ENCODE measurements at regions not wholly inside any gene's neighbourhood (a gene's known extent, or its start where the extent isn't known, plus 50 kb on each side); places are given as distances from the start of the nearest gene placed in this dataset.
A peak's percentile ranks its signal among the peaks of the same experiment; 100 is the strongest.
"Not testable (repeated sequence)": the region's sequence is repeated elsewhere in the genome, so short reads cannot be mapped to it uniquely, and the experiment has no call there.

DNA sequence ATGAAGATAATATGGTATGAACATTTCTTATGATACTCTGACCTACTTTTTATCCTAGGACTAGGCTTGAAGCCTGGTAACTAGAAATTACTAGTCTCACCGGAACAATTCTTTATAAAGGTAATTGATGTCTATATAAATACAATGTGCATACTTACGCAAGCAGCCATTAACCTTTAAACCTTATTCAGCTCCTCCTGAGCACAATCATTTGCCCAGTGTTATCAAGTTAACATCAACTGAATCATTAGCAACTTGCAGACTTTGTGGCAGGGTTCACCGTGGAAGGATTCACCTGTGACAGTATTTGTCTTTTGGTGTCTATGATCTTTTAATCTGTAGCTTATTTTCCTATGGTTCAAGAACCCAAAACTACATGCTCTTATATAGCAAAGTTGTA, 508.6 kb upstream of the KLHL1 start:
- no peak for DNase-seq

DNA sequence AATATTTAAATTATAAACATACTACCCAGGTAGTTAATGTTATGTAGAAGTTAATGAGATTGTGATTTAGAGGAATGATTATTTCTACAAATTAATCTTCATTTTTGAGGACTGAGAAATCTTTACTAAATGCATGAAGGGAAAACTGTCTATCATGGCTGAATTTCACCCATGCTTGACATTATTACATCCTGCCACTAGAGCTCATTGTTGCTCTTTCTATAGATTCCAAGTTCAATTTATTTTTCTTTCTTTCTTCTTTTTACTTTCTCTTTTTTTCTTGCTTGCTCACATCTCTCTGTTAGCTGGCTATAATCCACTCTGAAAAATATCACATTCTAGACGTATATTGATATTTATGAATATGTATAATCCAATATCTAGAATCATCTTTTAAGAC, 505.0 kb upstream of the KLHL1 start:
- DNase-seq = no peak

DNA sequence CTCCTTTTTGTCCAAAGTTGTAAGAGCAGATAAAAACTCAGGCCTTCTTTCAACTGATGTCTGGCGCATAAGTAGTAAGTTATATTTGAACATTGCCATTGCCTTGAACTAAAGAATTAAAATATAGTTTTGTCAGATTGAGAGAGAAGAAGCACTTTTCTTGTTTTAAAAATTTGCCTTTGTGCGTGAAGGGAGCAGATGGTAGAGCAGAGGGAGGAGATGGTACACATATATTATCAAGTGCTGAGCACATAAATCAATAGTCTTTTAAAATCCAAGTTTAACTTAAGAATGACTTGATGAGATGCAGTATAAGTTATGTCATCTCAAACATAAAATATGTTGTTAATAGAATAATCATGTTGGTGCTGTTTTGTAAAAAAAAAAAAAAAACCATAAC, 504.6 kb upstream of the KLHL1 start:
- no peak for DNase-seq

DNA sequence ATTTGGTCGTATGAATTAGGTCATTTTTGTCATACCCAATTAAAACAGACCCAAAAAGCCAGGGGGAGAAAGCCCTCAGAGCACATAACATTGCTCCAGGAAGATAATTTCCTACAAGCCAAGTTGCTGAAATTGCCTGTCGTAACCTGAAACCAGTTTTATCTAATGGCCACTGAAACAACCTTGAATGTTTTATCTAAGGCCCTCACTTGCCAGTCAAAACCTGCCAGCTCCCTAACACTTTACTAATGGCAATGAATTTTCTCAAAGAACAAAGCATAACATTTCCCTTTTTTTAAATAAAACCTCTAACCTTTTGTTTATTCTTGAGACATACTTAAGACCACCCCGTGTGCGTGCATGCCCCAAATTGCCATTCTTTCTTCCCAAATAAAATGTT, 496.2 kb upstream of the KLHL1 start:
- no peak for DNase-seq

DNA sequence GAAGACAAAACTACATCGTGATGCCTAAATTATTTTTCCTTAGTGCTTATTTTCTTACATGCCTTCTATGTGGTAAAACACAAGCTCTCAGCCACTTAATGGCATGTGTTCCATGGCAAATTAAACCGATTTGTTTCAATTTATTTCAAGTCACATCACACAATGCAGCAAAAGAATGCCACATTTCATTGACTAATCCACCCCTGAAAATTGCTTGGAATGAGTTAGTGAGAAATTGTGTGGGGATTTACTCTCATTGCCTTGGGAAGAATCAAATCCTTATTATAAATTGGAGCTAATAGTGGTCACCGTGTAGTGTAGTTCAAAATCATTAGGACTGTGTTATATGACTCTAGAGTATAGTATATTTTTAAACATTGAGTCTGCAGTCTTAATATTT, 485.5 kb upstream of the KLHL1 start:
- no peak for DNase-seq

DNA sequence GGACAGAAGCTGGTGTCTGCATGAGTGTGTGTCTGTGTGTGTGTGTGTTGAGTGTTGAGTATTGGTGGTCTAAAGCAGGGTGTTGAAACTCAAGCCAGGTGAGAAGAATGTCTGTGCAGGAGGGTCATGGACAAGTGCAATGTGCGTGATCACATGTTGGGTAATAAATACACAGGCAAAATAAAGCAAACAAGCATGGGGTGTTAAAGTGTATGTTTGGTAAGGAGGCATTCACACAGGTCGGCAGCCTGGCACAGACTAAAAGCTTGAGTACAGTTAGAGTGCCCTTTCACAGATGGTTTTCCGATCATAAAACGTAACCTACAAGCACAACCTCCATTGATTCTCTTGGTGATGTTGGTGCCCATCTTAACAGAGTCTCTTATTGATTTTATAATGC, 476.9 kb upstream of the KLHL1 start:
- no peak for DNase-seq

DNA sequence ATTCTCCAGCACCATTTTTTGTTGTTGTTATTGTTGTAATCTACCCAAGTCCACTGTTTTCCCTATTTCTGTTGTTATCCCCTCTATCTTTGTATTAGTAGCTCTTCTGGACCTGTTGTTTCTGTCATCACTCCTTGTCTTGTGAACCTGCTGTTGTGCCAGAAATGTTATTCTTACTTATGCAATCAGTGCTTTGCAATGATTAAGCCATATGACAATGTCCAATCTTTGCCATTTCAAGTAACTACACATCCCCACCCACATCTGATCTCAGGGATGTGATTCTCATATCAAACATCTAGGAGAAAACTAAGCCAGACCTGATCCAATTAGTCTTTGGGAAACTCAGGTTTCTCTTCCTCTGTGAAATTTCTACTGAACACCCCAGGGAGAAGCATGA, 472.6 kb upstream of the KLHL1 start:
- DNase-seq = no peak

DNA sequence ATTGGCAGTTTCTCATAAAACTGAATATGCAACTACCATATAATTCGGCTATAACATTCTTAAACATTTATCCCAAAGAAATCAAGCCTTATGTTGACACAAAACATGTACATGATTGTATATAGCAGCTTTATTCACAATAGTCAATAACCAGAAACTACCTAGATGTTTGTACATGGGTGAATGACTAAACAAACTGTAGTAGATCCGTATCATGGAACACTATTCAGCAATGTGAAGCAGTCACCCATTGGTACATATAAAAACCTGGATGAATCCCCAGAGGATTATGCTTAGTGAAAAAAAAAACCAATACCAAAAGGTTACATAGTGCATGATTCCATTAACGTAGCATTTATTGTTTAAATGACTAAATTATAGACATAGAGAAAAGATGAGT, 471.7 kb upstream of the KLHL1 start:
- no peak for DNase-seq

DNA sequence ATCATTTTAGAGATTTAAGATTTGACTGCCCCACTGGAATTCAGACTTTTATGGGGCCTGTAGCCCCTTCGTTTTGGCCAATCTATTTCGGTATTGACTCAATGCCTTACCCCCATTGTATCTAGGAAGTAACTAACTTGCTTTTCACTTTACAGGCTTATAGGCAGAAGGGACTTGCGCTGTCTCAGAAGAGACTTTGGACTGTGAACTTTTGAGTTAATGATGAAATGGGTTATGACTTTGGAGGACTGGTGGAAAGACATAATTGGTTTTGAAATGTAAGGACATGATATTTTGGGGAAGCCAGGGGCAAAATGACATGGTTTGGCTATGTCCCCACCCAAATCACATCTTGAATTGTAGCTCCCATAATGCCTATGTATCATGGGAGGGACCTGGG, 463.0 kb upstream of the KLHL1 start:
- no peak for DNase-seq

DNA sequence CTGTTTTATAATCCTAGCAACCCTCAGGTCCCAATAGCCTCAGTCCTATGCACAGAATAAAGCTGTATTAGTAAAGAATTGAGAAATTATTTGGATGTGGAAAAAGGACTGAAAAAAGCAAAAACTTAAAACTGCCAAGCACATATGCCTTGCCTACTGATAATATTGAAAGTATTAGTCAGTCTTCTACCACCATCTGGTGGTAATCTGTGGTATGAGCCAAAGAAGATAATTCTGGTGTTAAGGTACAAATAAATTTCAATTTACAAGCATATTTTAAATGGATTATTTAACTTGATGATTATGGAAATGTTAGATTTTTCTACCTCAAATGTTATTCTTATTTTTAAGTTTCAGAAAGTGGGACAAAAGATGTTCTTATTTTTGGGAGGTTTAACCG, 460.3 kb upstream of the KLHL1 start:
- peak; percentile 21 for DNase-seq

DNA sequence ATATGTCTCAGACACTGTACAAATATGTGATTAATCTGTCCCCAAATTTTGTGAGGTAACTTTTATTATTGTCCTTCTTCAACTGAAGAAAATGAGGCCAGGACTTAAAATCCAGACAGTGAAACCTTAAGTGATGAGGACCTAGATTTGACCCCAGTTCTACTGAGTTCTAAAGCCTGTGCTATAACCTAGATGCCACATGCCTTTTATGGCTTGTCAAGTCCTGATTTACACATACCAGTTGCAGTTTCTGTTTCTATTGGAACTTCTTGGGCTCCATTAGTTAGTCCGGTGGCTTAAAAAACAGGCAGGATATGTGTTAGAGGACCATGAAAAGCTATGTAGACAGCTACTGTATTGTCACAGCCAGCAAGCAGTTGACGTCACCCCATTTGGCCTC, 436.5 kb upstream of the KLHL1 start:
- no peak for DNase-seq

DNA sequence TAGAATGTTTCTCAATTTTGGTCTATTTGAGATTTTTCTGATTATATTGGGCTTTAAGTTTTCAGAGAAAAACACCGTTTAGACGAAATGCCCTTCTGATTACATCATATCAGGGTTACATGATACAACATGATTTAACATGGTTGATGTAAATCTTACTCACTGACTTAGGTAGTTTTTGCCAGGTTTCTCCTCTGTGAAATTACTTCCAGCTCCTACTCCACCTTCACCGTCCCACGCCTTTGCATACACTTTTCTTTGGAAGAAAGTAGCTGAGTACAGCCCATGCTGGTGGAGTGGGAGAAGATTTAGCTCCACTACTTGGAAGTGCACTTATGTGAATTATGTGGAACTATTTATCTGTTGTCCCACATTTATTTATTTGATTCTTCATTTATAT, 433.2 kb upstream of the KLHL1 start:
- no peak for DNase-seq

DNA sequence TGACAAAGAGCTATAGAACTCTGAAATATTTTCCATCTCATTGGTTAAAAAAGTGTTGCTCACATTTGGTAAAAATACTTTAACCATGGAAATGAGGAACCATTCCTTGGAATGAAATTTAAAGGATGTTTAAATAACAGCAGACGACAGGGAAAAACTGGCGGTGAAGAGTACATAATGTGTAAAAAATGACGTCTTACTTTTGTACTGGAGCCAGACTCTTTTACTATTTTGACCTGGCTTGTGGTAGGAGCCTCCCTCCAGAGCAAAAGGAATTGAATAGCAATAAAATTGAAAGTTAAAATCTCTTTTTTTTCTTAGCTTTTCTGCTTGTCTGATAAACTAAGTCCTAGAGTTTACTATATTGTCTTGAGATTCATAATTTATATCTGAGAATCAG, 426.2 kb upstream of the KLHL1 start:
- no peak for DNase-seq

DNA sequence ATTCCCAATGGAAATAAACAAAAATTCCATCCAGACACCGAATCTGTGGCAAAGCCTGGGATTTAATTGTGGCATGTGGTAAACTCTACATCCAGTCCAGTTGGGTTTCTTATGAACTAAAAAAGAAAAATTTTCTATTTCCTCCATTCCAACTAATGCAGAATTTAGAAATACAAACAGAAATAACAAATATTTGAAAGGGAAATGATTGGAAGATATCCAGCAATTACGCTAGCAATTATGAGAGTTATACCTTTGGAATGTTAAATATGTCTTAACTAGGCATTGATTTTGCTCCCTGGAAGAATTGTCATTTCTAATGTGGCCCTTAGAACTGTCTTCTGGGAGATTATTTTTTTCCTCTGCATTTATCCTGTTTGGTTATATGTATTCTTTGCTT, 421.4 kb upstream of the KLHL1 start:
- no peak for DNase-seq

DNA sequence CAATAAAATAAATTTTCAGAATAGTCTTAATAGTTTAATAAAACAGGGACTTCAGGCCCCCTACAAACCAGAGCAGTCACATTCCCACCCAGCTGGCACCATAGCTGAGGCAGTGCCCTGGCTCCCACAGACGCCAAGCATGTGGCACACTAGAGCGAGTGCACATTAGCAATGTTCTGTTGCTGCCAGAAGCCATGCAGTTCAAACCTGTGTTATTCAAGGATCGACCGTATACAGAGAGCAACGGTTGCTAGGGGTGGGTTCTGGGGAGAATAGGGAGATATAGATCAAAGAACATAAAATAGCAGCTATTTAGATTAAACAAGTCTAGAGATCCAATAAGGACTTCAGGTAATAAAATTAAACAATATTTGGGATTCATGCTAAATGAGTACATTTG, 419.3 kb upstream of the KLHL1 start:
- DNase-seq = no peak

DNA sequence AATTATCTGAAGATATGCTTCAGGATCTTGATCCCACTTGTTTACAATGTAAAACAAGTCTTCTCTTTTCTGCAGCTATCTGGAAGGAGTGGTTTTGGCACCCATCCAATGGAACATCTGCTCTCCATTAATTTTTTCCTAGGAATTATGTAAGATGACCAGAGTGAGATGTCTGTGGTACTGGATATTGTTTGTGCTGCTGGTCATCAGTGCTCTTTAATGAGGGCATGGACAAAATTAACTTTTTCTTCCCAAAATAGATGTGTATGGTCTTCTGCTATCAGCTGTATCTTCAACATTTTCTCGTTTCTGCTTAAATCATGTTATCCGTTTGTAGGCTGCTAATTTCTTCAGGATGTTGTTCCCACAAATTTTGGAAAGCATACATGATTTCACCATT, 415.4 kb upstream of the KLHL1 start:
- DNase-seq = no peak

DNA sequence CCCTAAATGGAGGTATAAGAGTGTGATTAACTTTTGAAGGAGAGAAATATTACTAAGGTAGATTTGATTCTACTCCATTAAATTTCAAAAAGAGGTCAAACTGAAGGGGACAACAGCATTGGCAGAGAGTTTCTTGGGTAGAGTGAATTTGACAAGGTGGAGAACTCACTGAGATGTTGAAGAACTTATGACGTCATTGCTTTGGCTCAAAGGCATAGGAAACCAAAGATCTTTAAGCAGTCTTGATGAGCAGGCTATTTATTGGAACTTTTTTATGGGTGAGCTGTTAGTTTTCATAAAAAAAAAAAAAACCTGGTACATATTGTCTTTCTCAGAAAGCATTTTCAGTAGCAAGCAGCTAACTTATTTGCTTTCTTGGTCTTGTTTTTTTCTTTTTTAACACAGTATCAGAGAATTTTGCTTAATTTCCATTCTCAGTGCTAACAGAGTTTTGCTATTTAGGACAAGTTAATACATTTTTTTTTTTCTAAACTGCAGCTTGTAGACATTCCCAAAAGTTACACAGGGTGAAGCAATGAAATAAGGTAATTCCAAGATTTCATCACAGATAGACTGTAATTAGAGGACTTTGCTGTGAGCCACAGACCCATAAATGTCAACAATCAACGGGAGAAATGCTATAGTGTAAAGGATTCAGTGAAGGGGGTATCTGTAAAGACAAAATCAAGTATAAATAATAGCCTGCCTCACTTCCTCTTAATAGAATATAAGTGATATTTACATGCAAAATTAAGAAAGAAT, 412.2 kb upstream of the KLHL1 start:
- DNase-seq = no peak

DNA sequence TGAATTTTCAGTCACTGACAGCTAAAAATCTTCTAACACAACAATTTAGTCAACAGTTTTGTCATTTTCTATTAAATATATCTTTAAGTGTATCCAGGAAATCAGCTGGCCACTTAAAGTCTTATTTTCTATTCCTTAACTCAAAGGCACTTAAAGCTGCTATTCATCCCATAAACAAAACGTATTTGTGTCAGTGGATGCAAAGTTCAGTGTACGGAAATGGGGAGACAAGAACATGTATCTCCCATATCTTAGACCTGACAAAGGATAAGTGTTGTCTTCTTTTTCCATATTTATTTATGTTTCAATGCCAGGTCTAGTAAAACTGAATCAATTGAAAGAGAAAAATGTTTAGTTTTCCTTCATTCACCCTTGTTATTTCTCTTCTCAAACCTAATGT, 409.8 kb upstream of the KLHL1 start:
- DNase-seq = no peak

DNA sequence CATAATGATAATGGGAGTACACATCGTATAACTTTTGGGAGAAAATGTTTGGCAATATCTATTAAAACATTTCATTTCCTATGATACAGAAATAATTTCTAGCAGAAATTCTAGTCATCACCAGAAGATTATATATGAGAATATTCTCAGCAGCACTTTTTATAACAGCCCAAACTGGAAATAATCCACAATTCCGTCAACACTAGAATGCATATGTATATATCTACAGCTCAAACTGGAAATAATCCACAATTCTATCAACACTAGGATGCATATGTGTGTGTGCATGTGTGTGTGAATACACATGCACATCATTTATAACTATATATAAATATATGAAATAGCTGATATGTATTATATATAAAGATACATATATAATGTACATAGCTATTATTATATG, 408.0 kb upstream of the KLHL1 start:
- no peak for DNase-seq

DNA sequence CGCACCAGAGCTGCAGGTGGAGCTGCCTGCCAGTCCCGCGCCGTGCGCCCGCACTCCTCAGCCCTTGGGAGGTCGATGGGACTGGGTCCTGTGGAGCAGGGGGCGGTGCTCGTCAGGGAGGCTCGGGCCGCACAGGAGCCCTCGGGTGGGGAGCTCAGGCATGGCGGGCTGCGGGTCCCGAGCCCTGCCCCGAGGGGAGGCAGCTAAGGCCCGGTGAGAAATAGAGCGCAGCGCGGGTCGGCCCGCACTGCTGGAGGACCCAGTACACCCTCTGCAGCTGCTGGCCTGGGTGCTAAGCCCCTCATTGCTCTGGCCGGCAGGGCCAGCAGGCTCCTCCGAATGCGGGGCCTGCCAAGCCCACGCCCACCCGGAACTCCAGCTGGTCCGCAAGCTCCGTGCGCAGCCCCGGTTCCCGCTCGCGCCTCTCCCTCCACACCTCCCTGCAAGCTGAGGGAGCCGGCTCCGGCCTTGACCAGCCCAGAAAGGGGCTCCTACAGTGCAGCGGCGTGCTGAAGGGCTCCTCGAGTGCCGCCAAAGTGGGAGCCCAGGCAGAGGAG, 403.7 kb upstream of the KLHL1 start:
- not testable (repeated sequence) for DNase-seq

DNA sequence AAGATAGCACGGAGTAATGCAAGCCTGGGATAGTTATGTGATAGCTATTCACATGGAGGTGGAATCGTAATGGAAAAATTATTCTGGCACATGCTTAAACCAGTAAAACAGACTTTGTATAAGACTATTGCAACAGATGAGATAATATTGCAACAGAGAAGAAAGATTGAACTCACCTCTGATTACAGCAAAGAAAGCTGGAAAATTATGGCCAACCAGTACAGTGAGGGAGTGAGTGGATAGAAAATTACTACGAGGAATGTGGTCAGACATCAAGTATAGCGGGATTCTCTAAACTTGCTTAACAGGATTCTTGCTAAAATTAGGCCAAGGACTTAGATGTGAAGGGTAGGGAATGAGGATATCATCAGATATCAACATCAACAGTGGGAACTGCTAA, 397.6 kb upstream of the KLHL1 start:
- no peak for DNase-seq

DNA sequence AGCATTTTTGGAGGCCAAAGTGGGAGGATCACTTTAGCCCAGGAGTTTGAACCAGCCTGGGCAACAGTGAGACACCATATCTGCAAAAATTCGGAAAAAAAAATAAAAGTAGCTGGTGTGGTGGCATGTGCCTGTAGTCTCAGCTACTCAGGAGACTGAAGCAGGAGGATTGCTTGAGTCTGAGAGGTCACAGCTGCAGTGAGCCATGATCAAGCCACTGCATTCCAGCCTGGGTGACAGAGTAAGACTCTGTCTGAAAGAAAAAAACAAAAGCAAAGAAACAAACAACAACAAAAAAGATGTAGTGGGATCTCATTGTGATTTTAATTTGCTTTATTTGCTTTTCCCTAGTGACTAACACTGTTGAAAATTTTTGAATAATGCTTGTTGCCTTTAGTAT, 394.7 kb upstream of the KLHL1 start:
- DNase-seq = no peak

DNA sequence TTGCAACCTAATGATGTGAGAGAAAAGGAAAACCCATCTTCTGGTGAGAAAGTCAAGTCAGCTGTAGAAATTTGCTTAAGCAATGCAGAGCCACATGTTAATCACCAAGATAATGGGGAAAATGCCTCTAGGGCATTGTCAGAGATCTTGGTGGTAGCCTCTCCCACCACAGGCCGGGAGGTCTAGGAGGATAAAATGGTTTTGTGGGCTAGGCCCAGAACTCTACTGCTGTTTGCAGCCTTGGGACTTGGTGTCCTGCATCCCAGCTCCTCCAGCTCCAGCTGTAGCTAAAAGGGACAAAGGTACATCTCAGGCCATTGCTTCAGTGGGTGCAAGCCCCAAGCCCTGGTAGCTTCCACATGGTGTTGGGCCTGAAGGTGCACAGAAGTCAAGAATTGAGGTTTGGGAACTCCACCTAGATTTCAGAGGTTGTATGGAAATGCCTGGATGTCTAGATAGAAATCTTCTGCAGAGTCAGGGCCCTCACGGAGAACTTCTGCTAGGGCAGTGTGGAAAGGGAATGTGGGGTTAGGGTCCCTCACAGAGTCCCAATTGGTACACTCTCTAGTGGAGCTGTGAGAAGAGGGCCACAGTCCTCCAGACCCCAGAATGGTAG, 382.2 kb upstream of the KLHL1 start:
- no peak for DNase-seq

DNA sequence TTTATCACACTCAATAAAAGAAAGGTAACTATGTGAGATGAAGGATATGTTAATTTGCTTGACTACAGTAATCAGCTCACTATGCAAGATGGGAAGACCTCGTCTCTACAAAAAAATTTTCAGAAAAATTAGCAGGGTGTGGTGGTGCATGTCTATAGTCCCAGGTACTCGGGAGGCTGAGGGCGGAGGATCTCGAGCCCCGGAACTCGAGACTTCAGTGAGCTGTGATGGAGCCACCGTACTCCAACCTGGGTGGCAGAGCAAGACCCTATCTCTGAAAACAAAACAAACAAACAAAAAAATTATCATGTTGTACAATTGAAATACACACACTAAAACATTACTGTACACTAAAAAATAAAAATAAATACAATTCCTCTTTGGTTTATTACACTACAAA, 376.7 kb upstream of the KLHL1 start:
- no peak for DNase-seq

All from fibroblast of skin of abdomen (primary cell).